ENCODE measurements at regions not wholly inside any gene's neighbourhood (a gene's known extent, or its start where the extent isn't known, plus 50 kb on each side); places are given as distances from the start of the nearest gene placed in this dataset.

DNA sequence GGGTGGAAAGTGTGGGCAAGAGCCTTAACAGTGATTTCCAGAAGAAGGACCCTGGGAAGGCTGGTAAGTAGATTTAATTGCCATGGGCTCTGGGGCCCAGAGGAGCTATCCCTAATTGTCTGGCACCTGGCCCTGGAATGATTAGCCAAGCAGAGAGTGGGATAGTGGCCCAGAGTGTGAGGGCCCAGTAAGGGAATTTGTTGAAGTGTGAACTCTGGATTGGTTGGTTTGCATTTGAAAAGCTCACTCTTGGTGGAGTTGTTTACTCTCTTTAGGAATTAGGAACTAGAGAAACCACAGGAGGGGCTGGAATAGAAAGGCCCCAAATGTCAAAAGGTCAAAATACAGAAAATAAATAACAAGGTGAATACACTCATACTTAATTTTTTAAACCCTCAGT lies 207.1 kb downstream of the GABRG2 start:
- no peak for TF ChIP-seq POLR2AphosphoS5 (IDR thresholded peaks at IDR 0.05)
- TF ChIP-seq, protein P1, sequence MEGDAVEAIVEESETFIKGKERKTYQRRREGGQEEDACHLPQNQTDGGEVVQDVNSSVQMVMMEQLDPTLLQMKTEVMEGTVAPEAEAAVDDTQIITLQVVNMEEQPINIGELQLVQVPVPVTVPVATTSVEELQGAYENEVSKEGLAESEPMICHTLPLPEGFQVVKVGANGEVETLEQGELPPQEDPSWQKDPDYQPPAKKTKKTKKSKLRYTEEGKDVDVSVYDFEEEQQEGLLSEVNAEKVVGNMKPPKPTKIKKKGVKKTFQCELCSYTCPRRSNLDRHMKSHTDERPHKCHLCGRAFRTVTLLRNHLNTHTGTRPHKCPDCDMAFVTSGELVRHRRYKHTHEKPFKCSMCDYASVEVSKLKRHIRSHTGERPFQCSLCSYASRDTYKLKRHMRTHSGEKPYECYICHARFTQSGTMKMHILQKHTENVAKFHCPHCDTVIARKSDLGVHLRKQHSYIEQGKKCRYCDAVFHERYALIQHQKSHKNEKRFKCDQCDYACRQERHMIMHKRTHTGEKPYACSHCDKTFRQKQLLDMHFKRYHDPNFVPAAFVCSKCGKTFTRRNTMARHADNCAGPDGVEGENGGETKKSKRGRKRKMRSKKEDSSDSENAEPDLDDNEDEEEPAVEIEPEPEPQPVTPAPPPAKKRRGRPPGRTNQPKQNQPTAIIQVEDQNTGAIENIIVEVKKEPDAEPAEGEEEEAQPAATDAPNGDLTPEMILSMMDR (IDR thresholded peaks at IDR 0.05): no peak
- TF ChIP-seq POLR2A (IDR thresholded peaks at IDR 0.05): no peak
